VCaP (cell line): ENCODE measurements at regions not wholly inside any gene's neighbourhood (a gene's known extent, or its start where the extent isn't known, plus 50 kb on each side); places are given as distances from the start of the nearest gene placed in this dataset.

Experiments
- H3K27ac ChIP-seq: fragments of 450-650 bp; 2 replicates; pipeline ENCODE4 v1.5.1; 2017
- CTCF ChIP-seq: fragments of 450-650 bp; conservative IDR thresholded peaks from 2 replicates; pipeline ENCODE4 v1.5.1; 2017; ENCODE audit warnings: mild to moderate bottlenecking, moderate library complexity

GRCh38 chr15:47291767-47292166, 425.5 kb upstream of the SEMA6D start:
- H3K27ac ChIP-seq = peak overlapping the region; percentile 80
- no peak for TF ChIP-seq CTCF

- H3K27ac ChIP-seq = peak overlapping the region; percentile 80
- no peak for TF ChIP-seq CTCF
Measured at GRCh38 chr15:47292638-47293190, 424.6 kb upstream of the SEMA6D start.

- peak overlapping the region; percentile 80 for H3K27ac ChIP-seq
- TF ChIP-seq CTCF = no peak
Measured at GRCh38 chr15:47293466-47294162, 423.7 kb upstream of the SEMA6D start.

- no peak overlapping the region for H3K27ac ChIP-seq
Measured at GRCh38 chr15:47294765-47295259, 422.5 kb upstream of the SEMA6D start.

GRCh38 chr15:47296881-47297280, 420.4 kb upstream of the SEMA6D start:
- no peak overlapping the region for H3K27ac ChIP-seq
- TF ChIP-seq CTCF = no peak

More at GRCh38 chr15:47294765-47295259, 422.5 kb upstream of the SEMA6D start:
- TF ChIP-seq CTCF = no peak

GRCh38 chr15:47299846-47300434, 417.4 kb upstream of the SEMA6D start:
- H3K27ac ChIP-seq = no peak overlapping the region
- no peak for TF ChIP-seq CTCF

GRCh38 chr15:47300596-47300995, 416.7 kb upstream of the SEMA6D start:
- H3K27ac ChIP-seq = no peak overlapping the region
- TF ChIP-seq CTCF = no peak
